ENCODE measurements at regions not wholly inside any gene's neighbourhood (a gene's known extent, or its start where the extent isn't known, plus 50 kb on each side); places are given as distances from the start of the nearest gene placed in this dataset.
A peak's percentile ranks its signal among the peaks of the same experiment; 100 is the strongest.

DNA sequence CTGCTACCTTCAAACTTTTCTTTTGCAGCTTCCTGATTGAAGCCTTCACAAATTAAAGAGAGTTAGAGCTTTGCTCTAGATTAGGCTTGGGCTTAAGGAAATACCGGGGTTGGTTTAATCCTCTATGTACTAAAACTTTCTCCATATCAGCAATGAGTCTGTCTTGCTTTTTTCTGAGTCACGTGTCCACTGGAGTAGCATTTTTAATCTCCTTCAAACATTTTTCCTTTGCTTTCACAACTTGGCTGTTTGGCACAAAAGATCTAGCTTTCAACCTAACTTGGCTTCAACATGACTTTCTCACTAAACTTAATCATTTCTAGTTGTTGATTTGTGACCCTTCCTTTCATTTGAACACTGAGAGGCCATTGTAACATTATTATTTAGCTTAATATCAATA, 261.6 kb downstream of the PLK2 start:
- in situ Hi-C loops (cut with HindIII; ENCODE audit: low sequenced_read_pairs): no loop called here
- H3K4me3 ChIP-seq (ENCODE audit: low read depth, low read length): no peak overlapping the region
- TF ChIP-seq, protein P1, sequence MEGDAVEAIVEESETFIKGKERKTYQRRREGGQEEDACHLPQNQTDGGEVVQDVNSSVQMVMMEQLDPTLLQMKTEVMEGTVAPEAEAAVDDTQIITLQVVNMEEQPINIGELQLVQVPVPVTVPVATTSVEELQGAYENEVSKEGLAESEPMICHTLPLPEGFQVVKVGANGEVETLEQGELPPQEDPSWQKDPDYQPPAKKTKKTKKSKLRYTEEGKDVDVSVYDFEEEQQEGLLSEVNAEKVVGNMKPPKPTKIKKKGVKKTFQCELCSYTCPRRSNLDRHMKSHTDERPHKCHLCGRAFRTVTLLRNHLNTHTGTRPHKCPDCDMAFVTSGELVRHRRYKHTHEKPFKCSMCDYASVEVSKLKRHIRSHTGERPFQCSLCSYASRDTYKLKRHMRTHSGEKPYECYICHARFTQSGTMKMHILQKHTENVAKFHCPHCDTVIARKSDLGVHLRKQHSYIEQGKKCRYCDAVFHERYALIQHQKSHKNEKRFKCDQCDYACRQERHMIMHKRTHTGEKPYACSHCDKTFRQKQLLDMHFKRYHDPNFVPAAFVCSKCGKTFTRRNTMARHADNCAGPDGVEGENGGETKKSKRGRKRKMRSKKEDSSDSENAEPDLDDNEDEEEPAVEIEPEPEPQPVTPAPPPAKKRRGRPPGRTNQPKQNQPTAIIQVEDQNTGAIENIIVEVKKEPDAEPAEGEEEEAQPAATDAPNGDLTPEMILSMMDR (IDR thresholded peaks at IDR 0.05; ENCODE audit: low read depth, low read length, missing control alignments): no peak
- DNase-seq (ENCODE audit: low read depth): no peak

DNA sequence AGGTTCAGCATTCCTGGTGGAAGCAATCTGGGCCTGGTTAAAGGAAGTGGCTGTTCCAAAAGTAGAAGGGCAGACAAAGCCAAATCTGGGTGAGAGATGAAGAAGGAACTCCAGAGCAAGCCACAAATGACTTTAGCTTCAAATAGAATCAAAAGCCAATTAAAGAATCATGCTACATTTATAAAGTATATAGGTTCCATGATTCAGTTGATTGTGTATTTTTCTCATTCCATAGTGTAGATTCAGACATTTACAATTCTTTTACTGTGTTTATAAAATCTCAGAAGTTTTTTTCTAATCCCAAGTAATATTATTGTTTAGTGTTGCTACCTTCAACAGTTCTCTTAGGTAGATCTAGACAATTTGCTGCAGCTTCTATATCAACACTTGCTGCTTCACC, 262.0 kb downstream of the PLK2 start:
- DNase-seq (ENCODE audit: low read depth): no peak
- TF ChIP-seq, protein P1 (IDR thresholded peaks at IDR 0.05; ENCODE audit: low read depth, low read length, missing control alignments): no peak
- in situ Hi-C loops (cut with HindIII; ENCODE audit: low sequenced_read_pairs): no loop called here
- H3K4me3 ChIP-seq (ENCODE audit: low read depth, low read length): no peak overlapping the region

DNA sequence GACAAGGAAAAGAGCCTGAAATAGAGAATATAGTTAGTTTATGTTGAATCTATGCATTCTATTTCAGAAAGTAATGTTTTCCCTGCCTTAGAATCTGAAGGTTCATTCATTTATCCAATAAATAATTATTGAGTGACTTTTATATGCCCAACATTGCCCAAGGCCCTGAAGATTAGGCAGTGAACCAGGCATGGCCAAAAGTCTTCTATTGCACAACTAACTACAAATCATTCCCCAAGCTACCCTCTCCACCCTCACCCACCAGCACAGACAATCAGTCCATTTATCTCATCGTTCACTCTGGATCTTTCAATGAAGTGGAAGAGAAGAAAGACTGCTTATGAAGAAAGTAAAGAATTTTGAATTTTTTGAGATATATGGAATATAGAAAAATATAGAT, 268.4 kb downstream of the PLK2 start:
- DNase-seq (ENCODE audit: low read depth): no peak
- H3K4me3 ChIP-seq (ENCODE audit: low read depth, low read length): no peak overlapping the region
- TF ChIP-seq, protein P1 (IDR thresholded peaks at IDR 0.05; ENCODE audit: low read depth, low read length, missing control alignments): no peak
- in situ Hi-C loops (cut with HindIII; ENCODE audit: low sequenced_read_pairs): no loop called here

DNA sequence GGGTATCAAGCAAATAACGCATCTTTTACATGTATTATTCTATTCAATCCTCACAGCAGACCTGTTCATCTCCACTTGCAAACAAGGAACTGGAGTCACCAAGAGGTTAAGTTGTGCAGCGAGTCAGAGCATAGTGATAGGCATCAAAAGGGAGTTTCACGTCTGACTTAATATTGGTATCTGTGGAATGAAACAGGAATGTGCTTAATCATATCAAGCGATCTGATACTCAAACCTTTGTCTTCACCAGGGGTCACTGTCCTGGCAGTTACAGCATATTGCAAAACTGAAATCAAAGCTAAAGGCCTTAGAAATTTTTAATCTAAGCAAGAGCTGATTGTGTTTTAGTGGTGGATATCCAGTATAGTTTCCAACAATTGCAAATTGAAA, 271.6 kb downstream of the PLK2 start:
- in situ Hi-C loops (cut with HindIII; ENCODE audit: low sequenced_read_pairs): no loop called here
- TF ChIP-seq, protein P1 (IDR thresholded peaks at IDR 0.05; ENCODE audit: low read depth, low read length, missing control alignments): peak; percentile 16
- no peak overlapping the region for H3K4me3 ChIP-seq (ENCODE audit: low read depth, low read length)
- peak; percentile 16 for DNase-seq (ENCODE audit: low read depth)

DNA sequence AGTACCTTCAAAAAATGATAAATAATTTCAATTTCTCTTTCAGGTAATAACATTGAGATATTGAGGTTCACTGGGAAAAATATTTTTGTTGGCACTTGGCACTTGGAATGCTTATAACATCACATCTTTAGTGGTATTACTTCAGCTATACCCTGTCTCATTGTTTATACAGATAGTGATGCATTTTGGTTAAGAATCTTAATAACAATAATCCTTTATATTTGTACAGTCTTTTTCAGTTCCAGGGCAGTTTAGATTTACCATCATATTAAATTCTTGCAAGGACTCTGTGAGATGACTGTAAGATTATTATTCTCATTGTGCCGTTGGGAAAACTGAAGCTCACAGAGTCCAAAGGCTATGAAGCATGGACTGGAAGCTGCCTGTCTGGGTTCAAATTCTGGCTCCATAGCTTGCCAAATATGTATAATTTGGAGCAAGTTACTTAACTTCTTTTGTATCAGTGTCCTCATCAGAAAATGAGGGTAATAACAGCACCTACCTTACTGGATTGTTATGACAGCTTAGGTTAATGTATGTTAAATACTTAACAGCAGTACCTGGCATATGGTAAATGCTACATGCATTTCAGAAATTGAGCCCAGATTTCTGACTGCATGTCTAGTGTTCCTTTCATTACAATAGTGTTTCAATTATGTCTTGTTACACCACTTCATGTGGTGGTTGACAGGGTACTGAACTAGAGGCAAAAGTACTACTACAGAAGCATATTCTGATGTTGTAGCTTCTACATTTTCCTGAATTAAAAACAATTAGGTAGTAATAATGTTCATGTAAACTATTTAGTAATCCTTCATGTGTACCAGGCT, 272.2 kb downstream of the PLK2 start:
- DNase-seq (ENCODE audit: low read depth): no peak
- TF ChIP-seq, protein P1 (IDR thresholded peaks at IDR 0.05; ENCODE audit: low read depth, low read length, missing control alignments): no peak
- no peak overlapping the region for H3K4me3 ChIP-seq (ENCODE audit: low read depth, low read length)
- in situ Hi-C loops (cut with HindIII; ENCODE audit: low sequenced_read_pairs): no loop called here

DNA sequence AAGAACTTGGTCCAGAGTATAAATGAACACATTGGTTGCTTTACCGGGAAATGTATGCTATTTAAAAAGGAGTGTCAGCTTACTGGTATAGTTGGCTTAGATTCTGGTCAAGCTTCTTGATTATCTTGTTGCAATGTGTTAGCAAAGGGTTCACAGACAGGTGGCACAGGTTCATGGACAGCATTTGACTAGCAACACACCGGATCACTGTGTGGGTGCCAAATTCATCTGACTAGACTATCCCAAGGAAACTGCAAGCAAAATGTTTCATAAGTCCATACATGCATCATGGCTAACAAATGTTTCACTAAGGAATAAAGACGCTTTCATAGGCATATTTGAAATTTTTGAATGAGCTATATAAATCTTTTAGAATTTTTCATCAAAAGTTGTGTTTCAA, 274.1 kb downstream of the PLK2 start:
- in situ Hi-C loops (cut with HindIII; ENCODE audit: low sequenced_read_pairs): no loop called here
- DNase-seq (ENCODE audit: low read depth): no peak
- H3K4me3 ChIP-seq (ENCODE audit: low read depth, low read length): no peak overlapping the region
- TF ChIP-seq, protein P1 (IDR thresholded peaks at IDR 0.05; ENCODE audit: low read depth, low read length, missing control alignments): no peak
